HG03469 (cell line): ENCODE measurements at regions not wholly inside any gene's neighbourhood (a gene's known extent, or its start where the extent isn't known, plus 50 kb on each side); places are given as distances from the start of the nearest gene placed in this dataset.
"Not testable (repeated sequence)": the region's sequence is repeated elsewhere in the genome, so short reads cannot be mapped to it uniquely, and the experiment has no call there.

ENCODE experiments used
- ATAC-seq: cut with Tn5 transposase; IDR thresholded peaks from one replicate; pipeline ENCODE4 v1.9.1; 2021; ENCODE audit warnings: mild to moderate bottlenecking, moderate library complexity, moderate number of reproducible peaks; ENCODE audit not compliant: unreplicated experiment

DNA sequence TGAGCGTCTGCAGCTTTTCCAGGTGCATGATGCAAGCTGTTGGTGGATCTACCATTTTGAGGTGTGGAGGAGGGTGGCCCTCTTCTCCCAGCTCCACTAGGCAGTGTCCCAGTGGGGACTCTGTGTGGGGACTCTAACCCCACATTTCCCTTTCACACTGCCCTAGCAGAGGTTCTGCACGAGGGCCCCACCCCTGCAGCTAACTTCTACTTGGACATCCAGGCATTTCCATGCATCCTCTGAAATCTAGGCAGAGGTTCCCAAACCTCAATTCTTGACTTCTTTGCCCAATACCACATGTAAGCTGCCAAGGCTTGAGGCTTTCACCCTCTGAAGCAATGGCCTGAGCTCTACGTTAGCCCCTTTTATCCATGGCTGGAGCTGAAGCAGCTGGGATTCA is 61.4 kb upstream of the HGFAC start:
- not testable (repeated sequence) for ATAC-seq

DNA sequence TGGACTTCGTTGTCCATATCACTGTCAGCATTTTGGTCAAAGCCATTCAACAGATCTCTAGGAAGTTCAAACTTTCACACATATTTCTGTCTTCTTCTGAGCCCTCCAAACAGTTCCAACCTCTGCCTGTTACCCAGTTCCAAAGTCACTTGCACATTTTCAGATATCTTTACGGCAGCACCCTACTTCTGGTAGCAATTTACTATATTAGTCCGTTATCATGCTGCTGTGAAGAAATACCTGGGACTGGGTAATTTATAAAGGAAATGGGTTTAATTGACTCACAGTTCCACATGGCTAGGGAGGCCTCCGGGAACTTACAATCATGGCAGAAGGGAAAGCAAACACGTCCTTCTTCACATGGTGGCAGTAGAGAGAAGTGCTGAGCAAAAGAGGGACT is 60.6 kb upstream of the HGFAC start:
- not testable (repeated sequence) for ATAC-seq

DNA sequence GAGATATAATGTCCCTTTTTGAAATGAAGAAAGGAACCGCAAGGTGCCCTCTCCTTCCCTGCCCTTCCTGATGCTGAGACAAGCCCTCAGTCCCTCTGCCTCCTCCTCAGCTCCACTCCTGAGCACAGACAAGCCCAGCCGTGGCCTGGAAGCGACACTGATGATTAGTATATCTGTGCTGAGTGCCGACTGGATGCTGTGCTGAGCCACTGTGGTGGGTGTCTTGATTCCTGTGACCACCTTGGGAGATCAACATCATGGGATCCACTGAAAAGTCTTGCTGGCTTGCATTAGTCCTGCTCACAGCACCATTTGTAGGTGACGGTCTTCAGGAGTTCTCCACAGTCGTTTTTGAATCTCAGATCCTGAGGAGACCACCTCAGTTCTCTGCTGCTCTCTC is 59.5 kb upstream of the HGFAC start:
- ATAC-seq: no peak

DNA sequence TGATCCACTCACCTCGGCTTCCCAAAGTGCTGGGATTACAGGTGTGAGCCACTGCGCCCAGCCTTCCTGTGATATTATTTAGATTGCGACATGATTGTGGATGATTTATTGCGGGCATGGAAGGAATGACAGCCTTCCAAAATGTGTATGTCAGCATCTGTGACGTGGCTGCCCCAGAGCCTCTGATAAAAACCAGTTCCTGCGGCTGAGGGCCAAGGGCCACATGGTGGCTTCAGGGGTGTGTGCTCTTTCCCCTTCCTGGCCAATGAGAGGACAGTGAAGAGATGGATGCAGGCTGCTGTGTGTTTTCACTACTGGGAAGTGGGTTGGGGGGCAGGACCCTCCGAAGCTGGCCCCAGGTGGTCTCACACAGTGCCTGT is 57.4 kb upstream of the HGFAC start:
- ATAC-seq: no peak

DNA sequence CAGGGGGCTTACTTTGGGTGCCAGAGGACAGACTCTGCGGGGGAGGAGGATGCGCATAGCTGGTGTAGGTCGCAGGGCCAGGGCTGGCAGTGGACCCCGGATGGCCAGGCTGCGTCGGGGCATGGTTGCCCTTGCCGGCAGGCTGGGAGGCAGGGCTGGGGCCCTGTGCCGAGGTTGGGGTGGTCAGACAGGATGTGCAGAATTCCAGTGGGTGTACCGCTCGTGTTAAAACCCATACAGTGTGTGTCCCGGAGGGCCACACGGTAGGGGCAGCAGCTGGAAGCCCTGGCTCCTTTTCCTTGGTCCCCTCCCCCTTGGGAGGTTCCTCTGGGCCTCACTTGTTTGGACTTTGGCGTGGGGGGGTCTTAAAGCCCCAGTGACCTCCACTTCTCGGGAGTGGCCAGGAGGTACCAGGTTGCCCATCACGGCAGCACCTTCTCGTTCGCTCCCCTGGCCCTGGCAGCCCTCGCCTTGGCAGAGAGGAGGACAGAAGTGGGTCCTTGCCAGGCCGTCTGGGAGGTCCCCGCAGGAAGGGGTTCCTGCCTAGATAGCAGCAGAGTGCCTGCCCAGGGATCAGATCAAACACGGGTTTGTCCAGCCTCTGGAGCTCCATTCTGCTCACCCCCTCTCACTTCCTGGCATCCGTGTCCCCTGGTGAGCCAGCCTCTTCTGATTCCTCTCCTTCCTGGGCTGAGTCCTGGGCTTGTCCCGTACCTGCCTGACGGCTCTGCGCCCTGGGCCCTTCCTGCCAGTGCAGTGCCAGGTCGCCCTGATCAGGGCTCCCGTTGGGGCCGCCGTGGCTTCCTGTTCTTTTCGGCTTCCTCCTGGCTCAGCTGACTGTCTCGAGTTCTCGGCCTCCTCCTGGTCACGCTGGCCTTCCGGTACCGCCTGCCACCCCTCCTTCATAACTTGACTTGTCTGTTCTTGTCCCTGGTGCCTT is 56.7 kb upstream of the HGFAC start:
- ATAC-seq: no peak

DNA sequence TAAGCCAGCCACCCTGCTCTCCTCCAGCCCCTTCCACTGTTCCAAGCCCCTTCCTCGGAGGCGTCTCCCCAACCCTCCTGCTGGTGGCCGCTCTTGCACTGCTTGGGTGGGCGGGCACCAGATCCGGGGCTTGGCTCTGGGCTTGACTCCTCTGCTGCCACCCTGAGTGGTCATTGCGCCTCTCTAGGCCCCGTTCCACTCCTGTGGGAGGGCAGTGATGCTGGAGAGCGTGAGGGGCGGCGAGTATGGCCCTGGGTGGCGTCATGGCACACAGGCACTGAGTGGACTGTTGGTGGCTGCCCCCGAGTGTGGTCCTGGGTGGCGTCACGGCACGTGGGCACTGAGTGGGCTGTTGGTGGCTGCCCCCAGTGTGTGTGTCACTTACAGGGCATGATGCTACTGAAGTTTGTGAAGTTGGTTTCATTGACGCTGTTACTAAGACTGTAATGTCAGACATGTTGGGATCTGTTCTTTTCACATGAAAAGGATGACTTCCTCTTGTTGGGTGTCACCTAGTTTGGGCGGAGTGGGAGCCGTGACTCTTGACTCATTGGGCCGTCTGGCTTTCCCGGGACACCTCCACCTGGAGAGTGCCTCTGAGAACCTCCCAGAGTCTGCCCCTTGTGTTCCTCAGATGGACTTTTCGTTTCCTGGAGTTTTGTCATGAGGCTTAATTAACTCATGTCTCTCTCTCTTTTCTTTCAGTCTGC is 55.9 kb upstream of the HGFAC start:
- no peak for ATAC-seq

DNA sequence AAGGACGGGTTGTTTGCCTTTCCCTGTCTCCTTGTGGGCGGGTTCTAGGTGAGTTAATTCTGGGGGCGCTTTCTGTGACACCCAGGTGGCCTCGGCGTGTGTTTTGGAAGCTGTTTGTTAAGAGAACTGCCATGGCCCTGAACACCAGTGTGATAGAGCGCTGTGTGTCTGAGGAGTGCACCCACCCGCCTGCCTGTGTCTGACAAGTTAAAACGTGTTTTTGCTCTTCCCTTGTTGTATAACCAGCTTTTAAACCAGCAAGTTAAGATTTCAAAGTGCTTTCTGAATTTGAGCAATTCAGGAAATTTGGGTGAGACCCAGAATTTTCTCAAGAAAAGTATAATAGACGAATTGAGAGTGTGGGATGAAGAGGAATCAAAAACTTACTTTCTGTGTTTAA is 55.2 kb upstream of the HGFAC start:
- no peak for ATAC-seq

DNA sequence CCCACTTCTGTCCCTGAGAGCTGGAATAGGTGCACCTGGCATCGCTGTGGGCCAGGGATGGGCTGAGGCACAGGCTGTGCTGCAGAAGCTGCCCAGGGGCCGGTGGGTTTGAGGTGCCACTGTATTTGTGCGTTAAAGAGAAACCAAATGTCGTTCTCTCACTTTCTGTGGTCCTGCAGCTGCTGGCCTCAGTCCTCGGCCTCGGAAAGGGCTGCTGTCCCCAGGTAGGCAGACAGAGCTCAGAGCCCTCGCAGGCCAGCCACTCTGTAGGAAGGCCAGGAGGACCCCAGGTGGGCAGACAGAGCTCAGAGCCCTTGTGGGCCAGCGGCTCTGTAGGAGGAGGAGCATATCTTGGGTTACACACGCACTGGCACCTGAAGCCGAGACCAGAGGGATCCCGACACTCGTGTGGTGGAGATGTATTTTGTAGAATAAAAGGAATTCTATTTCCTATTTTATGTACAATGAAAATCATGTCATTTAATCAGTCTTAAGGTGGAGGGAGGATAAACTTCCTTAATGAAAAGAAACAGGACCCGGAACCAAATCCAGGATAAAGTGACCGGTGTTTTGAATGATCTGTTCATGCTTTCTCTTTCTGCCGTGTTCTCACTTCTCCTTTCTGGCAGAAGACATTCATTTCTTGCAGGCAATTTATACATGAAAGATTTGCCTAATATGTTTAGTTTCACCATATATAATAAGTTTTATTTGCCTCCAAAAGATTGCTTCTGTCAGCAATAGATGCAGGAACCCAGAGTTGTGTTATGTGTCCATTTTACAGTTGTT is 54.4 kb upstream of the HGFAC start:
- no peak for ATAC-seq

DNA sequence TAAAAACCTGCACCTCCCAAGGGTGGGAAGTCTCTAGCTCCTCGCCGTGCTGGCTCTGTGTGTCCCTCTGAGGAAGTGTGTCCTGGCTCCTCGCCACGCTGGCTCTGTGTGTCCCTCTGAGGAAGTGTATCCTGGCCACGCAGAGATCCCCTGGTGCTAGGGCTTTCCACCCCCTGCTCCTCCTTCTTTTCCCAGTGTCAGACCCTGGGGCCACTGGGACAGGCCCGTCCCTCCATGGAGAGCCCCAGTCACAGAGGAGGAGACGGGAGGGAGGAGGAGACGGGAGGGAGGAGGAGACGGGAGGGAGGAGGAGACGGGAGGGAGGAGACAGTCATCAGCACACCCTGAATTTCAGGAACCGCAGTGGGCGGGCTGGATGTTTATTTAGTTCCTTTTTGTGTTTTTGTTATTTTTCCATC is 53.8 kb upstream of the HGFAC start:
- no peak for ATAC-seq

DNA sequence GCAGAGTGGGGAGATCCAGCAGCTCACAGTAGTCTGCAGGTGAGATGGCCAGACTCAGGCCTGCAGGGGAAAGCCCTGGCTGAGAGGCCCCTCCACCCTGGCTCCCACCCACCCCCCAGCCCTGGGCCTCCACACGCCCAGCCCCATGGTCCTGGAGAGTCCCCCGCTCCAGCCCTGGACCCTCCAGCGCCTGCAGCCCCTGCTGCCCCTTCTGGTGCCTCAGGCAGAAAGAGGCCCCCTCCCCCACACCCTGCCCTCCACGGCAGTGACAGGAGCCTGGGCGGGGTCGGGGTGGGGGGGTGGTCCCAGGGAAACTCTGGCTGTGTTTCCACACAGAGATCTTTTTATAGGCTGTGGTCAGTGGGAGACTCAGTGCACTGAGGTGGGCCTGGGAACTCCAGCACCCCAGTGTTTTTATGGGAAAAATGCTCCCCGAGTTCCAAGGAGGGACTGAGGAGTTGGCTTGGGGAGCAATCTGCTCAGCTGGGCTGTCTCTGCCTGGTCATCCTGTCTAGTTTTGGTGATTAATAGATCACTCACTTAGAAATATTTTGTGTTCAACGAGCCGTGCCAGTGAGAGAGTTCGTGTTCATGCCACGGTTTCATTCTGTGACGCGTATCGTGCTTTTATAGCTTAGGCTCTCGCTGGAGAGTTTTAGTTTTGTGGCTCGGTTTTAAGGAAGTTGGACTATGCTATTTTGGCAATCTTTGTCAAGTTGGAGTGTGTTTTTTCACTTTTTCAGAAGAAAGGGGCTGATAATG is 53.1 kb upstream of the HGFAC start:
- ATAC-seq: peak; percentile 34

DNA sequence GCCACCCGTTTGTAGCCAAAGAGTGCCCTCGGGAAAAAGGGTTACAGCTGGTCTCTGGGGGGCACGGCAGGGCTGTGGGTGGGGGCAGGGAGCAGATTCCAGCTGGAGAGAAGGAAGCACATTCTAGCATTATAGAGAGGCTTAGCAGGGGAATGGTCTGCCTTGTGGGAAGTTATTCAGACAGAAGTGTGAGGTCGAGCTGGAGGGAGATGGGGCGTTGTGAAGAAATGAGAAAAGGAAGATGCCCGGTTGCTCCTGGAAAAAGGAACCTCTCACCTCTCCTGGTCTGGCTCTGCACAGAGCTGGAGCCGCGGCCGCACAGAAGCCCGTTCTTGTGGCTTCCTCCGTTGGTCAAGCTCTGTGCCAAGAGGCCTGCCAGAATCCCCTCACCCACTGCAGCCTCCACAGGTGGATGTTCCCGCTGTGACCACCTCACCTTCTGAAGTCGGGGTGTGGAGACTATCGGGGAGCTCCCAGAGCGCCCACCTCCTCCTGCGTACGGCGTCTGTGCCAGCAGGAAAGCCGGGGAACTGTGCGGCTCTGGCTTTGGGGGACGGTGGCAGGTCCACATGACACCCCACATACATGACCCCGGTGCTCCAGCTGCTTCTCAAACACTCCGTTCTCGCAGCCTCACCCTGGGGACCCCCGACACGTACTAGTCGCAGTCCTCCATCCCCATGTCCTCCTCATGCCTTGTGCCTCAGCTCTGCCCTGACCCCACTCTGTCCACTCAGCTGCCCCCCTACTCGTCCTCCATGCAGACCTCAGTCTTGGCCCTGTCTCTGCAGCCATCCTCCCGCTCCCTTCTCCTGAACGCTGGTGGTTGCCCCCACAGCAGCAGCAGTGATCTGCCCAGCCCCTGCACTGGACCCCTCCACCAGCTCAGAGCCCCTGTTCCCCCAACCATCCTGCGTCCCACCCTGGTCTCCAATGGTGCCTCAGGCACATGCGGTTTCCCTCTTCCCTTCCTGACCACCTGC is 52.2 kb upstream of the HGFAC start:
- ATAC-seq: no peak

DNA sequence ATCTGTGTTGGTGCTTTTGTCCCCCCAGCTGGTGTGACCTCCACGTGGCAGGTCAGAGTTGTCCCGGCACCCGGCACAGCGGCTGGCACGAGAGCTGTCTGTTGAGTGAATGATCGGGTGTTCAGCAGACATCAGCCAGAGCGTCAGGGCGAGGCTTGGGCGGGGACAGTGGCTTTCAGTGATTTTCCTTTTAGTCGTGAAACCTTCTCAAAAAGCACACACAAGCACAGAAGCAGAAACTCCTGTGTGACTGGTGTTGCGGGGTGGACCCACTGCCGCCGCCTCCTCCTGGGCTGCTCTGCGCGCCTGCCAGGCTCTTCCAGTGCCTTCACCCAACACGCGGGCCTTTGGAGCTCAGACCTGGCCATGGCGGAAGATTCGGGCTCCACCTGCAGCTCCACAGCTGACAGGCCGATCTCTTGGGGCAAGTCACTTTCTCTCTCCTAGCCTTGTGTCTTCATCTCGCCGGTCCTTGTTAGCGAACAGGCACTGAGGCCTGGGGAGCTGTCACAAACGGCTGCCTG is 51.4 kb upstream of the HGFAC start:
- ATAC-seq: no peak

DNA sequence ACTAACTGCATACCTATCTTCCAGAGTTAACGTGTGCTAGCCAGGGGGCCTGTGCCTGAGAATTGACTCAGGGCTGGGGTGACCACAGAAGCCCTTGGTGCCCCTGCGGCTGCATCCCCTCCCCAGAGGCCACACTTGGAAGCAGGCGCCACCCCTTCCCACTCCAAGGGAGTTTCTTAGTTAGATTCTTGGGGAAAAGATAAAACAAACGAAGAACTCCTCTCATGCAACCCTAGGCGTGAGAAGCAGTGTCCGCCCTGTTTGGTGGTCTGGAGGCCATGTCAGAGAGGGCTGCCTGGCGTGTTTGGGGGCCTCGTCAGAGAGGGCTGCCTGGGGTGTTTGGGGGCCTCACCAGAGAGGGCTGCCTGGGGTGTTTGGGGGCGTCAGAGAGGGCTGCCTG is 50.3 kb upstream of the HGFAC start:
- ATAC-seq: no peak
